ENCODE measurements at regions not wholly inside any gene's neighbourhood (a gene's known extent, or its start where the extent isn't known, plus 50 kb on each side); places are given as distances from the start of the nearest gene placed in this dataset.
"Not testable (repeated sequence)": the region's sequence is repeated elsewhere in the genome, so short reads cannot be mapped to it uniquely, and the experiment has no call there.

GRCh38 chr5:44953078-44953477 is 144.3 kb downstream of the MRPS30 start:
- H3K27ac ChIP-seq = no peak overlapping the region
- H3K4me3 ChIP-seq = no peak overlapping the region
- no peaks in the 10 kb centered on the region for H3K4me1 ChIP-seq
- DNase-seq (ENCODE audit: low spot score in 2 of 2) = no peak
- H3K9me3 ChIP-seq = no peaks in the 10 kb centered on the region
- no peak for TF ChIP-seq CTCF (IDR thresholded peaks at IDR 0.05)
- H3K36me3 ChIP-seq = no peaks in the 10 kb centered on the region
- no peaks in the 10 kb centered on the region for H3K27me3 ChIP-seq
- intact Hi-C loops (cut with DNase I) = no loop called here

- H3K27me3 ChIP-seq; H3K4me1 ChIP-seq; DNase-seq (ENCODE audit: low spot score in 2 of 2); H3K36me3 ChIP-seq; H3K9me3 ChIP-seq; H3K27ac ChIP-seq; H3K4me3 ChIP-seq; intact Hi-C loops (cut with DNase I): not testable (repeated sequence)
Observed at GRCh38 chr5:44958943-44959454, 150.3 kb downstream of the MRPS30 start.

GRCh38 chr5:44969825-44970224 is 161.1 kb downstream of the MRPS30 start:
- Histone ChIP-seq H3K27me3 (no peaks in the 10 kb centered on the region), H3K36me3 (no peaks in the 10 kb centered on the region), H3K4me1 (no peaks in the 10 kb centered on the region), H3K9me3 (no peaks in the 10 kb centered on the region), H3K27ac (no peak overlapping the region), H3K4me3 (no peak overlapping the region)
- no peak for TF ChIP-seq CTCF (IDR thresholded peaks at IDR 0.05)
- intact Hi-C loops (cut with DNase I) = no loop called here
- DNase-seq (ENCODE audit: low spot score in 2 of 2) = no peak

- DNase-seq (ENCODE audit: low spot score in 2 of 2); H3K36me3 ChIP-seq; H3K4me3 ChIP-seq; H3K27me3 ChIP-seq; intact Hi-C loops (cut with DNase I); H3K27ac ChIP-seq; H3K4me1 ChIP-seq; H3K9me3 ChIP-seq: not testable (repeated sequence)
Observed at GRCh38 chr5:44970963-44971362, 162.2 kb downstream of the MRPS30 start.

- TF ChIP-seq CTCF (IDR thresholded peaks at IDR 0.05) = no peak
- no peak for DNase-seq (ENCODE audit: low spot score in 2 of 2)
- Histone ChIP-seq H3K36me3 (no peaks in the 10 kb centered on the region), H3K27ac (no peak overlapping the region), H3K4me3 (no peak overlapping the region), H3K27me3 (no peaks in the 10 kb centered on the region), H3K4me1 (no peaks in the 10 kb centered on the region), H3K9me3 (no peaks in the 10 kb centered on the region)
- intact Hi-C loops (cut with DNase I) = no loop called here
Observed at GRCh38 chr5:44974813-44975212, 166.1 kb downstream of the MRPS30 start.

GRCh38 chr5:44981708-44982107 is 173.0 kb downstream of the MRPS30 start:
- DNase-seq (ENCODE audit: low spot score in 2 of 2) = no peak
- H3K27ac ChIP-seq = no peak overlapping the region
- peaks cover 0 to 8% of the 10 kb centered on the region in 2 donors for H3K9me3 ChIP-seq
- H3K27me3 ChIP-seq = no peaks in the 10 kb centered on the region
- H3K4me1 ChIP-seq = no peaks in the 10 kb centered on the region
- TF ChIP-seq CTCF (IDR thresholded peaks at IDR 0.05) = no peak
- intact Hi-C loops (cut with DNase I) = no loop called here
- H3K4me3 ChIP-seq = no peak overlapping the region
- H3K36me3 ChIP-seq = no peaks in the 10 kb centered on the region

- peaks cover 0 to 8% of the 10 kb centered on the region in 2 donors for H3K9me3 ChIP-seq
- no peak for TF ChIP-seq CTCF (IDR thresholded peaks at IDR 0.05)
- intact Hi-C loops (cut with DNase I) = no loop called here
- H3K4me1 ChIP-seq = no peaks in the 10 kb centered on the region
- no peaks in the 10 kb centered on the region for H3K27me3 ChIP-seq
- no peak overlapping the region for H3K27ac ChIP-seq
- no peaks in the 10 kb centered on the region for H3K36me3 ChIP-seq
- DNase-seq (ENCODE audit: low spot score in 2 of 2) = no peak
- no peak overlapping the region for H3K4me3 ChIP-seq
Observed at GRCh38 chr5:44983006-44983405, 174.3 kb downstream of the MRPS30 start.
